ENCODE measurements at regions not wholly inside any gene's neighbourhood (a gene's known extent, or its start where the extent isn't known, plus 50 kb on each side); places are given as distances from the start of the nearest gene placed in this dataset.

GRCh38 chr6:163779727-163780284 is 365.3 kb downstream of the QKI start:
- TF ChIP-seq CTCF (IDR thresholded peaks at IDR 0.05) (no peak), POLR2A (IDR thresholded peaks at IDR 0.05) (no peak)
